Parathyroid adenoma (tissue), 2 donors: ENCODE measurements at regions not wholly inside any gene's neighbourhood (a gene's known extent, or its start where the extent isn't known, plus 50 kb on each side); places are given as distances from the start of the nearest gene placed in this dataset.

Source experiments
- H2AFZ ChIP-seq: fragments of 300-600 bp; sonication (generic); one replicate; pipeline ENCODE4 v1.7.0; 2017; ENCODE audit warnings: antibody characterized with exemption, mild to moderate bottlenecking
- H3K27ac ChIP-seq: fragments of 300-600 bp; sonication (generic); one replicate; pipeline ENCODE4 v1.7.0; 2017
- H3K27me3 ChIP-seq: fragments of 300-600 bp; sonication (generic); one replicate; pipeline ENCODE4 v1.7.0; 2017; ENCODE audit warnings: low read length; ENCODE audit not compliant: control insufficient read depth, insufficient read depth
- H3K36me3 ChIP-seq: fragments of 300-600 bp; sonication (generic); one replicate; pipeline ENCODE4 v1.7.0; 2017; ENCODE audit warnings: low read length; ENCODE audit not compliant: control insufficient read depth, insufficient read depth
- H3K4me1 ChIP-seq: fragments of 300-600 bp; sonication (generic); one replicate; pipeline ENCODE4 v1.7.0; 2017; ENCODE audit warnings: control low read depth
- H3K4me2 ChIP-seq: fragments of 300-600 bp; sonication (generic); one replicate; pipeline ENCODE4 v1.7.0; 2017; ENCODE audit warnings: low read length
- H3K4me3 ChIP-seq: fragments of 300-600 bp; sonication (generic); one replicate; pipeline ENCODE4 v1.7.0; 2017; ENCODE audit warnings: low read depth, low read length
- H3K79me2 ChIP-seq: fragments of 300-600 bp; sonication (generic); one replicate; pipeline ENCODE4 v1.7.0; 2017; ENCODE audit warnings: control low read depth
- H3K9ac ChIP-seq: fragments of 300-600 bp; sonication (generic); one replicate; pipeline ENCODE4 v1.7.0; 2017; ENCODE audit warnings: mild to moderate bottlenecking
- H3K9me3 ChIP-seq: fragments of 300-600 bp; sonication (generic); one replicate; pipeline ENCODE4 v1.7.0; 2017; ENCODE audit warnings: low read length; ENCODE audit not compliant: control insufficient read depth
- TF ChIP-seq, protein P1 (sequence below): fragments of 300-600 bp; sonication (generic); IDR thresholded peaks from one replicate; pipeline ENCODE4 v1.7.0; 2017; ENCODE audit warnings: antibody characterized with exemption, mild to moderate bottlenecking
- donor health status: primary hyperparathyroidism.

DNA sequence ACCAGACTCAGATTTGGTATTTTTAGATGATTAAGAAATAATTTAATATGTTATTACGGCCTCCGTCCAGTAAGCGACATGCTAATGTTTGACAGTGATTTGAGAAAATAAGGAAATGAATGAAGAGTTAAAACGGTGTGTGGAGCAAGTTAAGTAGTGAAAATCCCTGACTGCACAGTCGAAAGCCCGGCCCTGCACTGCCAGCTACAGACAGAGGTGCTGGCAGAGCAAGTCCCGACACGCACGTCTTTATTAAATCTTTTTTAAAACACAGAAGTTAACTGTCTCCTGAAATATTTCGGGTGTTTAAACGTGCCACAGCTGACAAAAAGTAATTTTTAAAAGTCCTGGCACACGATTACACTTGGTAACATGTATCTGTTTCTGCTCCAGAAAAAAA, 293.4 kb upstream of the RNF32 start:
- TF ChIP-seq, protein P1, sequence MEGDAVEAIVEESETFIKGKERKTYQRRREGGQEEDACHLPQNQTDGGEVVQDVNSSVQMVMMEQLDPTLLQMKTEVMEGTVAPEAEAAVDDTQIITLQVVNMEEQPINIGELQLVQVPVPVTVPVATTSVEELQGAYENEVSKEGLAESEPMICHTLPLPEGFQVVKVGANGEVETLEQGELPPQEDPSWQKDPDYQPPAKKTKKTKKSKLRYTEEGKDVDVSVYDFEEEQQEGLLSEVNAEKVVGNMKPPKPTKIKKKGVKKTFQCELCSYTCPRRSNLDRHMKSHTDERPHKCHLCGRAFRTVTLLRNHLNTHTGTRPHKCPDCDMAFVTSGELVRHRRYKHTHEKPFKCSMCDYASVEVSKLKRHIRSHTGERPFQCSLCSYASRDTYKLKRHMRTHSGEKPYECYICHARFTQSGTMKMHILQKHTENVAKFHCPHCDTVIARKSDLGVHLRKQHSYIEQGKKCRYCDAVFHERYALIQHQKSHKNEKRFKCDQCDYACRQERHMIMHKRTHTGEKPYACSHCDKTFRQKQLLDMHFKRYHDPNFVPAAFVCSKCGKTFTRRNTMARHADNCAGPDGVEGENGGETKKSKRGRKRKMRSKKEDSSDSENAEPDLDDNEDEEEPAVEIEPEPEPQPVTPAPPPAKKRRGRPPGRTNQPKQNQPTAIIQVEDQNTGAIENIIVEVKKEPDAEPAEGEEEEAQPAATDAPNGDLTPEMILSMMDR: no peak

DNA sequence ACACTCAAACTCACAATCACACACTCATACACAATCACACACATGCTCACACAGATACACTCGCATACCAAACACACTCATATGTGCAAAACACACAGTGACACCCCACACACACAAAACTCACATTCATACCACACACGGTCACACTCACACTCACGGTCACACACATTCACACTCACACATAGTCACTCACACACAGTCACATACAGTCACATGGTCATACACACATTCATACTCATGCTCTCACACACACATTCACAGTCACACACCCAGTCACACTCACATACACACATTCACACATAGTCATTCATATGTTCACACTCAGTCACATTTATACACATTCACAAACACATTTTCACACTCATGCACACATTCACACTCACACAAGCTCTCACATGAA, 296.0 kb upstream of the RNF32 start:
- H3K27ac ChIP-seq: no peak overlapping the region
- no peak overlapping the region for H2AFZ ChIP-seq
- no peaks in the 10 kb centered on the region for H3K4me1 ChIP-seq
- no peak overlapping the region for H3K9ac ChIP-seq
- no peak overlapping the region for H3K4me2 ChIP-seq
- TF ChIP-seq, protein P1: no peak
- H3K4me3 ChIP-seq: no peak overlapping the region
- H3K9me3 ChIP-seq: no peaks in the 10 kb centered on the region
- no peaks in the 10 kb centered on the region for H3K79me2 ChIP-seq
- no peaks in the 10 kb centered on the region for H3K27me3 ChIP-seq
- H3K36me3 ChIP-seq: no peaks in the 10 kb centered on the region

More for the DNA sequence above, 293.4 kb upstream of the RNF32 start:
- Histone ChIP-seq H3K27me3 (no peaks in the 10 kb centered on the region), H3K36me3 (no peaks in the 10 kb centered on the region), H3K27ac (no peak overlapping the region), H2AFZ (no peak overlapping the region), H3K9me3 (no peaks in the 10 kb centered on the region), H3K79me2 (no peaks in the 10 kb centered on the region), H3K4me2 (no peak overlapping the region), H3K4me1 (no peaks in the 10 kb centered on the region), H3K9ac (no peak overlapping the region), H3K4me3 (no peak overlapping the region)

DNA sequence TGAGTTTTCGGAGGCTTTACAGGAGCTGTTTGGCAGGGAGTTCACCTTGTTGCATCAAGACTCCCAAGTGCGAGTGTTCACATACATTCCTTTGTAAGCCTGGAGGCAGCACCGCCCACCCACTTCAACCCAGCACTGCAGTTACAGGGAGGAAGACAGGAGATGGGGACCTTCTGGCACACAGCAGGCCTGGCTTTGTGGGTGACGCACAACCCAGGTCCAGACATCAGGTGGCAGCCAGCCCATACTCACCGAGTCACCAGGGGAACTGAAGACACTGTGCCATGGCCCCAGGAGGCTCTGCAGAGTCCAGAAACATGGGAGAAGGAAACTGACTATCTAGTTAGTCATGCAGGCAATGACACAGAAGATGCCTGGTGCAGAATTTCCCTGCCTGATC, 305.9 kb upstream of the RNF32 start:
- Histone ChIP-seq H3K9ac (no peak overlapping the region), H3K36me3 (no peaks in the 10 kb centered on the region), H2AFZ (no peak overlapping the region), H3K9me3 (no peaks in the 10 kb centered on the region), H3K4me3 (no peak overlapping the region), H3K79me2 (no peaks in the 10 kb centered on the region), H3K4me1 (no peaks in the 10 kb centered on the region), H3K4me2 (no peak overlapping the region), H3K27ac (no peak overlapping the region), H3K27me3 (no peaks in the 10 kb centered on the region)
- TF ChIP-seq, protein P1: no peak

DNA sequence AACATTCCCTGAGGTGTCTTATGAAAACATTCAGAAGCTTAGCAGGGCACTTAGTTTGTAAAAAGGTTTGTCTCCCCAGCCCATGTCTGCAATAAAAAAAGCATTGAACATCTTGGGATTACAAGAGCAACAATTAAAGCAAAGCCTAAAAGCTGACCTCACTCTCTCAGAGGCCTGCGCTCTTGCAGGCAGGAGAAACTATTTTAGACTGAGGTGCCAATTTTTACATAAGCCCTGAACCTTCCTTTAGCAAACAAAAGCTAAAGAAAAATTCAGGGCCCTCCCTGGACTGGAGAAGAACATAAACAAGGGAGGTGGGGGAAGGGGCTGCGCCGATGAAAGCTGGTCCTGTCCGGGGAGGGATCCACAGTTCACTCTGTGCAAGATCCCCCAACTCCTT, 312.7 kb upstream of the RNF32 start:
- H3K27me3 ChIP-seq: no peaks in the 10 kb centered on the region
- H3K9ac ChIP-seq: no peak overlapping the region
- H3K4me3 ChIP-seq: no peak overlapping the region
- TF ChIP-seq, protein P1: no peak
- H3K9me3 ChIP-seq: no peaks in the 10 kb centered on the region
- H3K79me2 ChIP-seq: no peaks in the 10 kb centered on the region
- no peaks in the 10 kb centered on the region for H3K36me3 ChIP-seq
- no peak overlapping the region for H3K27ac ChIP-seq
- H3K4me2 ChIP-seq: no peak overlapping the region
- no peak overlapping the region for H2AFZ ChIP-seq
- H3K4me1 ChIP-seq: no peaks in the 10 kb centered on the region

DNA sequence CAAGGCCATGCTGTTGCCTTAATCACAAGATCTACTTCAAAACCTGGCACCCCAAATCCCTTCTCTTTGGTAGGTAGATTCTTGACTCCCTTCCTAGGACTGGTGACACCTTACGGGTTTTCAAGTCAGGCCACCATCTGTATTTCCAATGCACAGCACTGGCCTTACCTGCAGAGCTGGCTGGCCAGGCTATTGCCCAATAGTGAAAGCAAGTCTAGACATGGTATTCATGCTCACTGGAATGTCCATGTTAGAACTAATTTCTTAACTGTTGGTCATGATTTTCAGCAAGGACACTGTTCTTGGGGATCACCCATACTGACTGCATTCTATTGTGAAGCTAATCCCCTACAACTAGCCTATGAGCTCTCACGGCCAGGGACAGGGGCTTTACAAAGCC, 313.1 kb upstream of the RNF32 start:
- no peak overlapping the region for H3K27ac ChIP-seq
- no peak overlapping the region for H3K9ac ChIP-seq
- TF ChIP-seq, protein P1: no peak
- H3K79me2 ChIP-seq: no peaks in the 10 kb centered on the region
- H3K4me2 ChIP-seq: no peak overlapping the region
- H3K9me3 ChIP-seq: no peaks in the 10 kb centered on the region
- H2AFZ ChIP-seq: no peak overlapping the region
- H3K4me3 ChIP-seq: no peak overlapping the region
- no peaks in the 10 kb centered on the region for H3K36me3 ChIP-seq
- H3K27me3 ChIP-seq: no peaks in the 10 kb centered on the region
- no peaks in the 10 kb centered on the region for H3K4me1 ChIP-seq
